Hematopoietic multipotent progenitor cell treated with erythropoietin and hydrocortisone succinate and interleukin-3 and kit ligand, for 4 days (in vitro differentiated cells): ENCODE measurements at regions not wholly inside any gene's neighbourhood (a gene's known extent, or its start where the extent isn't known, plus 50 kb on each side); places are given as distances from the start of the nearest gene placed in this dataset.

Experiments used
- DNase-seq: peaks from one replicate; pipeline ENCODE4 v3.0.0-alpha.2; 2015

DNA sequence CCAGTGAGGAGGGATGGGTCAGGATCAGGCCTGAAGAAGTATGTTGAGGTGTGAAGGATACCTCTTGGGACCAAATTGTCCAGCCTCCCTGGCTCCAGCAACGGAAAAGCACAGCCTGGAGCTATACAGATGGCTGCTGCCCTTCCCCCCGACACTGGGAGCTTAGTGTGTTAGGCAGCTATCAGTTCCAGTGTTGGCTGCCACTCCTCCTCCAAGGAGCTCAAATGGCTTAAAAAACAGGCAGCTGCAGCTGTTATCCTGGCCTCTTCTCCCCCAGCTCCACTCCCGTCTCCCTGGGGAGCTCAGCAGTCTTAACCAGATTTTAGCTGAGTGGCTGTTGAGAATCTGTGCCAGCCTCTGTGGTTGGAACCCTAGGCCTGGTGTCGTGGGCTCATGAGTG, 225.0 kb downstream of the JRKL start:
- no peak for DNase-seq

DNA sequence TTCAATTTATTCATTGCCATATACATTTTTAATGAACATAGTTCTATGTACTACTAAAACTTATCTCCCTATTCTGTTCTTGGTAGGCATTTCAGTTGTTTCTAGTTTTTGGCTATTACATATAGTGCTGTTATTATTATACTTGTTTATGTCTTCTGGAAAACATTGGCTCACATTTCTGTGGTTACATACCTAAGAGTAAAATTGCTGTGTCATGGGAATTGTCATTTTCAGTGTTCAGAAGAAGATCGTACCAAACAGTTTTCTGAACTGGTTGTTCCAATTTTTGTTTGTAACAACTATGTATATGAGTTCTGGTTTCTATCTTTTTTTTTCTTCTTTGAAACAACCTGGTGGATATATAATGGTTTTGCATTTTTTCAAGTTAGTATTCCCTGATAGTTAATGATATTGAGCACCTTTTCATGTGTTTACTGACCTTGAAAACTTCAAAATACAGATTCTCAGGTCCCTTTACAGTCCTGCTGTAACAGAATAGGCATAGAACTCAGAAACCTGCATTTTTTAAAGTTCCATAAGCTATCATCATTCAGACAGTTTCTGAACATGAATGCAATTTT, 230.7 kb downstream of the JRKL start:
- DNase-seq = no peak

DNA sequence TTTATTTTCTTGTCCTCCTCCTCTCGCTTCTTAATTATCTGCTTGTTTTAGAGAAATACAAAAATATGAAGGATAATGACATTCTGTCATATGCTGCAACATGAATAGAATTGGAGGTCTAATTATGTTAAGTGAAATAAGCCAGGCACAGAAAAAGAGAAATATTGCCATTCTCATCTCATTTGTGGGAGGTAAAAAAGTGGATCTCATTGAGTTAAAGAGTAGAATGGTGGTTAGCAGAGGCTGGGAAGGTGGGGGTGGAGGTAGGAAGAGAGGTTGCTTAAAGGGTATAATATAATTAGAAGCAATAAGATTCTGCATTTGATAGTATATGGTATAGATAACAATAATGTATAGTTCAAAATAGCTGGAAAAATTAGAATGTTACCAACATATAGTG, 231.3 kb downstream of the JRKL start:
- DNase-seq = no peak

DNA sequence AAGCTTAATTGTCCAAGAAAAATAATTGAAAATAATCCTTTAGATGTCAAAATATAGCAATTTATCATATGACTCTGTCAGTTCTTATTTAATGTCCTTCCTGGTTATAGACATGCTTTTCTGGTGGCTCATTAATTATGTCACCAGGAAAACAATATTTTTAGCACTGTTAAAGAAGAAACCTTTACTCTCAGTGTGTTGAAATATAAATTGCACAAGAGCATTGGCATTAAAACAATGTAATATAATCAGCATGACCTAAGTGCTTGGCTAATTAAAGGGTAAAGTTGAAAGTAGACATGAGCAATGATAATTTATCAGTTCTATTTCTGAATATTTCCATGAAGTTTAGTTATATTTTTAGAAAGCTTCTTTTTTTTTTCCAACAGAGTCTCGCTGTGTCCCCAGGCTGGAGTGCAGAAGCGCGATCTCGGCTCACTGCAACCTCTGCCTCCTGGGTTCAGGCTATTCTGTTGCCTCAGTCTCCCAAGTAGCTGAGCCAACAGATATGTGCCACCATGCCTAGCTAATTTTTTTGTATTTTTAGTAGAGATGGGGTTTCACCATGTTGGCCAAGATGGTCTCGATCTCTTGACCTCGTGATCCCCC, 232.3 kb downstream of the JRKL start:
- no peak for DNase-seq

DNA sequence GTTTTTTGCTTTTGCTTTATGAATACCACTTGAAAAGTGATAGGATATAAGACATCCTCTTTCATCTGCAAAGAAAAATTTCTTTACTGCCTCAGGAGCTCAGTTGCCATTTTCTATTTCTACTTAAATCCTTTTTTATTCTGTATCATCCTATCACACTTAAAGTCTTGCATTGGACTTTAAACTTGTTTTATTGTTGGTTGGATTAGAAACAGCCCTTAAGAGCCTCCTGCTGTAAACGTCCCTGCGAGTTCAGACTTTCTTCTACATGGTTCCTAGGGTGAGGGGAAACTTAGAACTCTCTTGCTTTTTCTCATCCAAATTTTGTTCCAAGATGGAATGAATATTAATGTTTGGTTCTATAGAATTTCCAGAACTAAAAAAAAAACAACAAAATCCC, 234.3 kb downstream of the JRKL start:
- no peak for DNase-seq

DNA sequence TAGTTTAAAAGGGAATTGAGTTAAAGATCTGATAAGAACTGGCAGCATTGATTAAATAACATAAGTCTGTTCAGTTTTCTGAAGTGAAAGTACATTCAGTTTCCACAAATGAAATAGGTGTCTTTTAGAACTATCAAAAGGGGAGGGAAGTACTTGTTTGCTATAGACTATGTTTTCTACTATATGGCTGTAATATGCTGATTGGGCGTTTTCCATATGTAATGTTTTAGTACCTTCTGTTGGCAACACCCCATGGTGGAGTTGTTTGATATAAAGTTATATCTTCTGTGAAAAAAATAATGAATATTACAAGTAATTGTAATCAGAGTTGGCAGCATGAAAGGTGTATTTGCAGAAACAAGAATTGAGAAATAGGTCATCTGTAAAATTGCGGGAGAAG, 237.6 kb downstream of the JRKL start:
- DNase-seq = no peak

DNA sequence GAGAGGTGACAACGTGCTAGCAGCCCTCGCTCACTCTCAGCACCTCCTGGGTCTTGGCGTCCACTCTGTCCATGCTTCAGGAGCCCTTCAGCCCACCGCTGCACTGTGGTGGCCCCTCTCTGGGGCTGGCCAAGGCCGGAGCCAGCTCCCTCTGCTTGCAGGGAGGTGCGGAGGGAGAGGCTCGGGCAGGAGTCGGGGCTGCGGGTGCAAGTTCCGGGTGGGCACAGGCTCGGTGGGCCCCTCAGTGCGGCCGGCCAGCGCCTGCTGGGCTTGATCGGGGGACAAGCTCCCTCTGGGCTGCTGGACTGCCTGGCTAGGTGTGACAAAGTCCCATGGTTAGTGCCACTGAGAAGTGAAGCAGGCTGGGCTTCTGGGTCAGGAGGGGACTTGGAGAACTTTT, 245.8 kb downstream of the JRKL start:
- no peak for DNase-seq

DNA sequence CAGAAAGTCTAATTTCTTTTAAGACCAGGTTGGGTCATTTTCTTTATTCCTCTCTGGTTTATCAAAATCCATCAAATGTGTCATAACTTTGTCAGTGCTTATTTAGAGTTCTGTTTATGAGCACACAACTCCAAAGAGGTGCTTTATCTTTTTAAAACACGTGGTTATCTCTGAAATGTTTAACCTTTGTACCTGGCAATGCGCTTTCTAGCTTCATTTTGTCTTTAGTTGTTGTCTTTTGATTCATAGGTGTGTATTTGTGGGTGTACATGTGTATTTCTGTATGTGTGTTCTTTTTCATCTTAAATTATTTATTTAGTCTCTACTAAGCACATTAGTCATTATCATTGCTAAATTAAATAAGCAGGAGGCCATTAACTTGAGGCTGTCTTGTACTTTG, 251.4 kb downstream of the JRKL start:
- DNase-seq = no peak

DNA sequence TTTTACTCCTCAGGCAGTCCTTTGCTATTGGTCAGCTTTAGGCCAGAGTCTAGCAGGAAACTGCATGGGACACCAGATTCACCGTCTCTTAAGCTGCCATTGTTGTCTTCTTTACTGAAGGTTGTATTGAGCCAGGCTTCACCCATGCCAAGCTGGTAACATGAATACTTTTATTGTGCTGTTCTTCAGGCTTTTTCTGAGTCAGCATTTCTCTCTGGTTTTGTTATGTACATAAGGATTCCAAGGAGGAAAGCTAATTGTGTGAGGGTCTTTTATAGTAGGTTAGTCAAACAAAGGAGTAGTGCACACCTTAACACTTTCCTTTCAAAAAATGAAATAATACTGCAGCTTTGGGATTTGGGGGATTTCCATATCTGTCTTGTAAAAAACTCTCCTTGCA, 252.8 kb downstream of the JRKL start:
- DNase-seq = no peak

DNA sequence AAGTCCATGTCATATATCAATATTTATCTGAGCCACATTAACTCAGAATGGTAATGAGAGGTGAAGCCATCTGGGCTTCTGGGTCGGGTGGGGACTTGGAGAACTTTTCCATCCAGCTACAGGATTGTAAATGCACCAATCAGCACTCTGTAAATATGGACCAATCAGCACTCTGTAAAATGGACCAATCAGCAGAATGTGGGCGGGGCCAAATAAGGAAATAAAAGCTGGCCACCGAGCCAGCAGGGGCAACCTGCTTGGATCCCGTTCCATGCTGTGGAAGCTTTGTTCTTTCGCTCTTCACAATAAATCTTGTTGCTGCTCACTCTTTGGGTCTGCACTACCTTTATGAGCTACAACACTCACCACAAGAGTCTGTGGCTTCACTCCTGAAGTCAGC, 253.4 kb downstream of the JRKL start:
- no peak for DNase-seq

DNA sequence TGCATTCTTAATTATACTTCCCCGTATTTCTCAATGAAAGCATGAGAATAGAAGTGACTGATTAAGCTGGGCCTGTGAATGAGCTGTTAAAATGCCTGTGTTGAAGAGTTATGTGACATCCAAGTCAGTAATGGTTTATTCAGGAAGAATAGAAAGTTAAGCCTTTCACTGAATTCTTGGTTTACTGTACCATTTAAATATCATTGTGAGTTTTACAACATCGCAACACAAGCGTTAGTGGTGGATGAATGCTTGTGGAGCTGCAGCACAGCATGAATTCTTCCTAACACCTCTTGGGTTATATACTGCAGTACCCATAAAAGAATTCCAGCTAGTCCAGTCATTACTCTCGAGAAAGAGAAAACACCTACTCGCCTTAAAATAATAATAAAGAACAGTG, 257.8 kb downstream of the JRKL start:
- DNase-seq = no peak

DNA sequence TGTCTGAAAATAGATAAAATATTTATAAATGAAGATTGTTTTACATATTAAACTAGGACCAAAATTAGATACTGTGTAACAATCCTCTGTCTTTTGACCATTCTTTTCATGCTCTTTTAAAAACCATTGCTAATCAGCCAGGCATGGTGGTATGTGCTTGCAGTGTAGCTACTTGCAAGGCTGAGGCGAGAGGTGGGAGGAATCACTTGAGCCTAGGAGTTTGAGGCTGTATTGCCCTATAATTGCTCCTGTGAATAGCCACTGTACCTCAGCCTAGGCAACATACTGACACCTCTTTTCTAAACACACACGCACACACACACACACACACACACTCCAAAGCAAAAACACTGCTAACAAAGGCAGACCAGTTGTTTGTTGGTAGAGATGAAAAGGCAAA, 259.2 kb downstream of the JRKL start:
- DNase-seq = no peak

DNA sequence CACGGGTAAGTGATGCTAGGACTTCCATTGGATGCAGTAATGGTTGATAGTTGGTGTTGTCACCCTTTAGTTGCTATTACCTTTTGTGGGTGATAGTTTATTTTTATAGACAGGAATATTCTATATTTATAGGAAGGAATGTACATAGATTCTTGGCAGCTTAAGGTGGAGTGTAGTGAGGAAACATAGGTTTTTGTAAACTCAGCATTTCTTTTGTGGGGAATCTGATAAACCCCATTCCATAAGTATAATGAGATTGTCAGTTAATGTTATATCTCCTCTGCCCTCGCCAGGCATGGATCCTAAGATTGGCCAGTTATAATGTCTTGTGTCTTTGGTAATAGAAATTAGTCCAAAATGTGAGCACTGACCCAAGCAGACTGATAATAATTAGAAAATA, 262.7 kb downstream of the JRKL start:
- no peak for DNase-seq

DNA sequence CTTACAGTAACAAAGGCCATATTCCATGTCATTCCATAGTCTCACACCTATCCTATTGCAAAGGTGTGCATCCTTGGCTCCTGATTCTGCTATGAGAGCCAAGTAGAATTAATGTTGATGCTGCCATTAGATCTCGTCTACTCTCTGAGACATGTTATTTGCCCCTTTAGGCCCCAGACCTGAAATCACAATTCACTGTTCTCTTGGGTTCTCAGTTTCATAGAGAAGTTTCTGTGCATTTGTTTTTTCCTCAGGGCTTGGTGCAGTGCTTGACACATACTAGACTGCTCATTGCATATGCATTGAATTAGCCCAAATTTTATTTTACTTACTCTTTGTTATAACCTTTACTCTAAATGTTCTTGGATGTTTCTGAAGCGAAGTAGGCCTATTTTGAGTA, 265.7 kb downstream of the JRKL start:
- DNase-seq = no peak

DNA sequence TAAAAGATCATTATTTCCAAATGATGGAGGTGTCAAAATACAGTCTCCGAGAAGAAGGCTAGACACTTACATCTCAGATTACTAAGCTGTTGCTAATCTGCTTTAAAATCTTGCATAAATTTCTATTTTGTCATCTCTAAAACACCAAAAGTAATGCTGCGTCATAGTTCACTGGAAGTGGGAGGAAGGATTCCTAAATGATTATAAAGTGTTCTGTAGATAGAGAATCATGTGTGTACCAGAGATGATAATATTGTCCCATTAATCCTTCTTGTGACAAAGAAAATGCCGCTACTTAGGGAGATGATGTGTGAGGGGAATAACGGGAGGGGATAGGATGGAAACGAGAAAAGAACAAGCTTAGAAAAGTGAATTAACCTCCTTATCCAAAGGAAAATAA, 268.6 kb downstream of the JRKL start:
- DNase-seq = no peak

DNA sequence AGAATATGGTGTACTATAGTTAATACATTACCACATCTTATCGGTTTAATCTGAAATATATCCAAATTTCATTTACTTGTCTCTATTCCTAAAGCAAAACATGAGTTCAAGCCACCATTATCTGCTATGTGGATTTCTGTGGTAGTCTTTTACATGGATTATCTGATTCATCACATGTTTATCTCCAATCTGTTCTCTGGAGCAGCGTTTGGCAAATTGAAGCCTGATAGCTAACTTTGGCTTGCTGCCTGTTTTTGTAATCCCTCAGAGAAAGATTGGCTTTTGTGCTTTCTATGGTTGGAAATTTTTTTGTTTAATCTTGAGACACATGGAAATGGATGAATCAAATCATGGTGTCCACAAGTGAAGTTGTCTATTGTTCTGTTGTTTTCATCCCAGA, 274.3 kb downstream of the JRKL start:
- DNase-seq = no peak

DNA sequence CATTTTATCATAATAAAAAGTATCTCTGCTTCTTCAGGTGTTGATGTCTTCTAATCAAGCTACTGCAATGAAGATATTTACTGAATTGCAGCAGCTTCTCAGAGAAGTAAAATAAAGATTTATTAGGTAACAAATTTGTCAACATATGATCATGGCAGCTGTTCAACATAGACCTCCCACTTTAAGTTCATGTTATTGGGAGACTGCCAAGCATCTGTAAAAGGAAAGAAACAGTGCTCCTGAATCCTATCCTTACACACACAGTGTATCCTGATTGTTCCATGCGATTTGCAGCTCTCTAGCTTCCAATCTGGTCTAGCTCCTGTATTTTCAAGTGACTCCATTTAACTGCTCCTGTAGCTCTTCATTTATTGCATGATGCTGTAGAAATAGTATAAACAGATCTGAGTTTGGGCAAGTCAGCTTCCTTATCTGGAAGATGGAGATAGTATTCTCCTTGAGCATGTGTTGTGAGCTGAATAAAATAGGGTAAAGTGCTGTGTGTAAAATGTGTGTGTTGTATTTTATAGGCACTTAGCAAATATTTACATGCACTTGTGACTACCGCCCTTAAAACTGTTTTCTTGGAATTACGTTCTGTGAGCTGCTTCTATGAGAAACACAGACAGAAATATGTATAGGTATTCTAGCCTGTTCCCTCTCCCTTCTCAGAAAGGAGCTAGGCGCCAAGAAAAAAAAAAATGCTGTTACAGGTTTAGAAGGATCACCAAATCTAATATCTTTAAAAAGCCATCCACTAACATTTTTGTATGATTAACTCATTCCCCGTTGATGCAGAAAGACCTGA, 290.6 kb downstream of the JRKL start:
- DNase-seq = no peak

DNA sequence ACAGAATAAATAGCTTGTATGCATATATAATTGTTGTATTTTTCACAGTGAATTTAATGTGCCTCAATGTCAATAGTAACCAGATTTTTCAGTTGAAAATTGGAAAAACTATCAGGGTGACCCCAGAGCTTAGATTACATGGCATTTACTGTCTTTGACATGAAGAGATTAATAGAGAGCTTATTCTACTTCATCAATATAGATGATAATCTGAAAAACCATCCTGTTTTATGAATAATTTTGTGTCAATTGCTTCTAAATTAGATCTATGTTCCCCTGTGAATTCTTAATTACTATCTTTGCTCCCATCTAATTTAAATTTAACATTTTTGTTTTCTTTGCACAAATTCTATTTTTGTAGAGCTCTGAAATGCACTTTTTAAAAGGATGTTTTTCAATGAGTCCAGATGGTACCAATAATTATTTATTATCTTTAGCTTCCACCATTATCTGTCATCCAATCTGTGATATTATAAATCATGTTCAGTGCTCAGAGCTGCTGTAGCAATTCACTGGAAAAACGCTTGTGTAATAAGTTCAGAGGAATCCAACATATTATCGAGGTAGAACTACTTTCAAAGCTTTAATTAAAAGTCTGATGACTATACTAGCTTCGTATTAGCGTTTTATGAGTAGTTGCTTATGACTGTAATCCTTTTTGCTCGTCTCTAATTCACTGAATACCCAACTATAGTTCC, 291.4 kb downstream of the JRKL start:
- DNase-seq = no peak

DNA sequence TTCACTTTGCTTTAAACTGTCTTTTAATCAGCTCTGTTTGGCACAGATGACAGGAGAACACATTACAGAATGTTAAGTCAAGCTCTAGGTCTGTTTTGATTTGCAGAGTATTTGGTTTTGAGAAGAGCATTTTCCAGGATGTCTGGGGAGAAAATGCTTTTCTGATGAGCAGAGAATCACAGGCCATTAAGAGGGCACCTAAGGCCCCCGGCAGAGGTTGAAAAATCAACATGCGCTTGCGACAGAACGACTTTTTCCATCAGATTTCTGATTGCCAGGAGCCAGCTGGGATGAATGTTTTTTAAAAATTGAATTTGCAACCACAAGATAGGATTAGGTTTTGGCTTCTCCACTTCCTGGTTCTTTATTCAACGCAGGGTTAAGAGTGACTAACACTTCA, 304.5 kb downstream of the JRKL start:
- no peak for DNase-seq

DNA sequence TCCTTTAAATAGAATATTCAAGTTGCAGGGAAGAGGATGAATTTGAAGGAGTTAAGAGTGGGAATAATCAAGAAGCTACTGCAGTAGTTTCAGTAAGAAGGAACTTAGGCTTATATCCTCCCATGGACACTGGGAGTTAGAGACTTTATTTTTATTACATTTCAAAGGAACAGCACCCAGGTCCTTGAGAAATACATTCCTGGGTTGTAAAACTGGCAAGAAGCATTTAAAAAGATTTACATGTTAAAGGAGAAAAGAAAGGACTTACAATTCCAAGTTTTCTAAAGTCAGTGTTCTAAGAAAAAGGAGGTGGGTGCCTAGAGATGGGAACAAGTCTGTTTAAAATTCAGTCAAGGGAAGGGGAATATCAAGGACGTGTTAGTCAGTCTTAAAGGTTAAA, 306.9 kb downstream of the JRKL start:
- DNase-seq = no peak

DNA sequence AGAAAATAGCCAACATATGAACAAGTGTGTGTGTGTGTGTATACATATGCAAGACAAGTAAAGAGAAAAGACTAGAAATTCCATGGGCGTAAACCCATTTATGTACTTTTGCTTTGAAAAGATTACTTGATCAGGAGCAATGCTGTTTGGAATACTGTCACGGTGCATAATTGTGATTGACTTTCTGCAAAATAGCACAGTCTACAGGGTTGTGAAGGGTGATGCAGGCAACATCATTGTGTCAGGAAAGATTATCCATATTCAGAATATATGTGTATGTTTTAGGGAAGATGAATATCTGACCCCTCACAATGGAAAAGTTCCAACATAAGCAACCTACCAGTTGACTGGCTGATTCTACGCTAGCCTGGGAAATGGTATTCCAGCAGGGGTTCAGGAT, 307.7 kb downstream of the JRKL start:
- no peak for DNase-seq

DNA sequence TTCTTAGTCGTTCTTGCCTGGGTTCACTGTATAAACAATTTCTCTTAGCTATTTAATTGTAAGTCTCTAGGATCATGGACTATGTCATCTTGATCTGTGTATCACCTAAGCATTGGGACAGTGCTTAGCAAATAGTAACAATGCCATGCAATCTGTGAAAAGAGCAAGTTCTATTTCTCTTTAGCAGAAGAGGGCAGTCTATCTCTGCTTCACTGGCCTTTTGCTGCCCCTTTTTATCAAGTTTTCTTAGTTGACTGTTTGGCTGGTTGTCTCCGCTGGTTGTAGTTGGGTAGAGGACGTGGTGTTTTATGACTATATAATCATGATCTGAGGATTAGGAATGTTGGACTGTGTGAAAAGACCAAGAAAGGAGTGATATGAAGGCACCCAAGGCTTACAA, 315.0 kb downstream of the JRKL start:
- DNase-seq = no peak

DNA sequence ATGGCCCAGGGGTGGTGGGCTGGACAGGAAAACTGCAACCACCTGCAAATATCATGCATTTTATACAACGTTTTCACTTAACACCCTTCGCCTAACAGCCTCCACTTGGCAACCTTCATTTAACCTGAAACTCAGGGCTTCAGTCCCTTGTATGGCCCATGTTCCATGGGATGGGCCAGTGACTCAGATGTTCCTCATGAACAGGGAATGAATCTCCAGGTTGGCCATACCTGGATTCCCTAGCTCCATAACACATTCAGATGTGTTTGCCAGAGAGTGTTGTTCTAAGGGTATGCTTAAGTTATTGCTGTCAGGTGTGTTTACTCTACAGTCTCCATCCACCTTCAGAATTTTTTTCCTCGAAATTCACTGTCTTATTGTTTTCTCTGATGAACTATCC, 316.9 kb downstream of the JRKL start:
- no peak for DNase-seq

DNA sequence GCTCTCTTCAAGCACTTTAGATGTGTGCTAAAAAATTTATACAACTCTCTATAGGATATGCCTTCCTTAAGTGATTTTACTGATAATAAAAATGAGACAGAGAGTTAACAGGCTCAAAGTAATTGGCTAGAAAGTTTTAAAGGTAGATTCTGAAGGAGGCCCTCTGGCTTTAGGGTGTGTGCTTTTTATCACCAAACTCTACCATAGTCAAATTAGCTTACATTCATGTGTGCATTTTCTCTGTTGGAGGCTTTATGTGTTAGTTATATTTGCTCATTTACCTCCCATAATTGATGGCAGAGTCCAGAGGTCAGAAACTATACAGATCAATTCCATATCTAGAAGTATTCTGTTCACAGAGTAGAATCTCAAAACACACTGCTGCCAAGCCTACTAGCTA, 317.5 kb downstream of the JRKL start:
- no peak for DNase-seq
